DOHH2 (cell line): ENCODE measurements at regions not wholly inside any gene's neighbourhood (a gene's known extent, or its start where the extent isn't known, plus 50 kb on each side); places are given as distances from the start of the nearest gene placed in this dataset.

Experiments used
- H3F3A ChIP-seq: fragments of 200-600 bp; sonication (generic), shearing (Covaris generic); 2 replicates; pipeline ENCODE4 v1.6.0; 2016; ENCODE audit warnings: antibody characterized with exemption, mild to moderate bottlenecking; ENCODE audit not compliant: control insufficient read depth, insufficient read depth
- H3K27ac ChIP-seq: fragments of 200-600 bp; sonication (generic); 2 replicates; pipeline ENCODE4 v1.5.1; 2014; ENCODE audit warnings: low read depth, mild to moderate bottlenecking, low read length, moderate library complexity
- H3K27me3 ChIP-seq: fragments of 200-600 bp; sonication (generic); 2 replicates; pipeline ENCODE4 v1.6.1; 2014; ENCODE audit warnings: mild to moderate bottlenecking, low read length, mixed read lengths; ENCODE audit not compliant: control insufficient read depth
- H3K36me3 ChIP-seq: fragments of 200-600 bp; sonication (generic); 2 replicates; pipeline ENCODE4 v1.6.1; 2014; ENCODE audit warnings: mild to moderate bottlenecking, low read length, moderate library complexity, mixed read lengths; ENCODE audit not compliant: control insufficient read depth
- H3K4me1 ChIP-seq: fragments of 200-600 bp; sonication (generic); 2 replicates; pipeline ENCODE4 v1.6.1; 2014; ENCODE audit warnings: mild to moderate bottlenecking, low read length, mixed read lengths; ENCODE audit not compliant: control insufficient read depth
- H3K4me2 ChIP-seq: fragments of 200-600 bp; sonication (generic); 2 replicates; pipeline ENCODE4 v1.6.0; 2014; ENCODE audit warnings: mild to moderate bottlenecking, low read length, moderate library complexity
- H3K4me3 ChIP-seq: fragments of 200-600 bp; sonication (generic); 2 replicates; pipeline ENCODE4 v1.5.1; 2014; ENCODE audit warnings: mild to moderate bottlenecking, low read length, mixed read lengths
- H3K79me2 ChIP-seq: fragments of 200-600 bp; sonication (generic); 2 replicates; pipeline ENCODE4 v1.6.1; 2014; ENCODE audit warnings: mild to moderate bottlenecking, low read length, mixed read lengths; ENCODE audit not compliant: control insufficient read depth
- H3K9me2 ChIP-seq: fragments of 200-600 bp; sonication (generic); replicated peaks from 2 replicates; pipeline ENCODE4 v1.6.1; 2014; ENCODE audit warnings: mild to moderate bottlenecking, low read length, mixed read lengths; ENCODE audit not compliant: control insufficient read depth
- H3K9me3 ChIP-seq: fragments of 200-600 bp; sonication (generic); 2 replicates; pipeline ENCODE4 v1.6.1; 2014; ENCODE audit warnings: antibody characterized with exemption, low read length, mixed read lengths; ENCODE audit not compliant: control insufficient read depth, insufficient read depth
- H4K20me1 ChIP-seq: fragments of 200-600 bp; sonication (generic); 2 replicates; pipeline ENCODE4 v1.6.0; 2014; ENCODE audit warnings: low read depth, mild to moderate bottlenecking, antibody characterized with exemption, low read length, moderate library complexity; ENCODE audit not compliant: control insufficient read depth, insufficient read depth
- EZH2phosphoT487 ChIP-seq: fragments of 200-600 bp; sonication (generic); IDR thresholded peaks from 2 replicates; pipeline ENCODE4 v1.6.1; 2017; ENCODE audit warnings: borderline replicate concordance, mild to moderate bottlenecking, antibody characterized with exemption, low read length, moderate library complexity, mixed read lengths
- TF ChIP-seq, protein P1 (sequence below): fragments of 200-600 bp; sonication (generic); IDR thresholded peaks from one replicate; pipeline ENCODE4 v1.5.1; 2014; ENCODE audit warnings: antibody characterized with exemption, mild to moderate bottlenecking, low read depth, low read length; ENCODE audit not compliant: poor library complexity, severe bottlenecking

DNA sequence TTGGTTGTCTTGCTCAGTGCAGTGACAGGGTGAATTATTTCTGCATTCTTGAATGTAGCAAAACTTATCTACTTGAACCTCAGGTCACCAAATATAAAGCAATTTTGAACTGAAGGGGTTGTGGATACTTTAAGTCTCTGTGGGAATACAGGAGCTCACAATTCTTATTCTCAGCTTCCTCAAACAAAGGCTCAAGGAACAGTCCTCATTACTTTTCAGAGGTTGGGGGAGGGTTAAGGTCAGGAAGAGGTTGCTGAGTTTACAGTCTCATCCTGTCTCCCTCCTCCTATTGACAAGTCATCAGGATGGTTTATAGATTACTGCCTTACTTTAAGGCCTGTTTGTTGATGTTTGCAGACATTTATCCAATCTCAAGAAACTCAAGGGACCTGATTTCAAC, 143.6 kb upstream of the SPACA1 start:
- Histone ChIP-seq H3K4me1 (peaks cover 99% of the 10 kb centered on the region), H3K9me3 (no peaks in the 10 kb centered on the region), H3K36me3 (peaks cover 12% of the 10 kb centered on the region), H4K20me1 (no peaks in the 10 kb centered on the region), H3F3A (peaks cover 29% of the 10 kb centered on the region), H3K27ac (peak overlapping the region; percentile 96), H3K9me2 (no peaks in the 10 kb centered on the region), H3K27me3 (no peaks in the 10 kb centered on the region), H3K4me3 (peak overlapping the region; percentile 51), H3K4me2 (peak overlapping the region; percentile 68), H3K79me2 (peaks cover 17% of the 10 kb centered on the region)
- TF ChIP-seq, protein P1, sequence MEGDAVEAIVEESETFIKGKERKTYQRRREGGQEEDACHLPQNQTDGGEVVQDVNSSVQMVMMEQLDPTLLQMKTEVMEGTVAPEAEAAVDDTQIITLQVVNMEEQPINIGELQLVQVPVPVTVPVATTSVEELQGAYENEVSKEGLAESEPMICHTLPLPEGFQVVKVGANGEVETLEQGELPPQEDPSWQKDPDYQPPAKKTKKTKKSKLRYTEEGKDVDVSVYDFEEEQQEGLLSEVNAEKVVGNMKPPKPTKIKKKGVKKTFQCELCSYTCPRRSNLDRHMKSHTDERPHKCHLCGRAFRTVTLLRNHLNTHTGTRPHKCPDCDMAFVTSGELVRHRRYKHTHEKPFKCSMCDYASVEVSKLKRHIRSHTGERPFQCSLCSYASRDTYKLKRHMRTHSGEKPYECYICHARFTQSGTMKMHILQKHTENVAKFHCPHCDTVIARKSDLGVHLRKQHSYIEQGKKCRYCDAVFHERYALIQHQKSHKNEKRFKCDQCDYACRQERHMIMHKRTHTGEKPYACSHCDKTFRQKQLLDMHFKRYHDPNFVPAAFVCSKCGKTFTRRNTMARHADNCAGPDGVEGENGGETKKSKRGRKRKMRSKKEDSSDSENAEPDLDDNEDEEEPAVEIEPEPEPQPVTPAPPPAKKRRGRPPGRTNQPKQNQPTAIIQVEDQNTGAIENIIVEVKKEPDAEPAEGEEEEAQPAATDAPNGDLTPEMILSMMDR, result no peak
- no peak for TF ChIP-seq EZH2phosphoT487

- H4K20me1 ChIP-seq, result no peaks in the 10 kb centered on the region
- TF ChIP-seq, protein P1, result no peak
- no peak for TF ChIP-seq EZH2phosphoT487
- peaks cover 12% of the 10 kb centered on the region for H3K36me3 ChIP-seq
- peak overlapping the region; percentile 51 for H3K4me3 ChIP-seq
- peak overlapping the region; percentile 68 for H3K4me2 ChIP-seq
- no peaks in the 10 kb centered on the region for H3K9me2 ChIP-seq
- H3K27me3 ChIP-seq, result no peaks in the 10 kb centered on the region
- peaks cover 17% of the 10 kb centered on the region for H3K79me2 ChIP-seq
- peaks cover 22% of the 10 kb centered on the region for H3F3A ChIP-seq
- no peaks in the 10 kb centered on the region for H3K9me3 ChIP-seq
- peak overlapping the region; percentile 96 for H3K27ac ChIP-seq
- H3K4me1 ChIP-seq, result peaks cover 99% of the 10 kb centered on the region
These were observed 144.3 kb upstream of the SPACA1 start for GRCh38 chr6:87903323-87903722.

GRCh38 chr6:87902383-87902782, 145.3 kb upstream of the SPACA1 start:
- H3K27ac ChIP-seq, result peak overlapping the region; percentile 96
- H3K9me2 ChIP-seq, result no peaks in the 10 kb centered on the region
- no peak overlapping the region for H3K4me3 ChIP-seq
- peaks cover 17% of the 10 kb centered on the region for H3K79me2 ChIP-seq
- peak overlapping the region; percentile 68 for H3K4me2 ChIP-seq
- H3K27me3 ChIP-seq, result no peaks in the 10 kb centered on the region
- H3K36me3 ChIP-seq, result peaks cover 12% of the 10 kb centered on the region
- H3K4me1 ChIP-seq, result peaks cover 99% of the 10 kb centered on the region
- TF ChIP-seq, protein P1, result no peak
- TF ChIP-seq EZH2phosphoT487, result no peak
- H3K9me3 ChIP-seq, result no peaks in the 10 kb centered on the region
- peaks cover 18% of the 10 kb centered on the region for H3F3A ChIP-seq
- no peaks in the 10 kb centered on the region for H4K20me1 ChIP-seq

DNA sequence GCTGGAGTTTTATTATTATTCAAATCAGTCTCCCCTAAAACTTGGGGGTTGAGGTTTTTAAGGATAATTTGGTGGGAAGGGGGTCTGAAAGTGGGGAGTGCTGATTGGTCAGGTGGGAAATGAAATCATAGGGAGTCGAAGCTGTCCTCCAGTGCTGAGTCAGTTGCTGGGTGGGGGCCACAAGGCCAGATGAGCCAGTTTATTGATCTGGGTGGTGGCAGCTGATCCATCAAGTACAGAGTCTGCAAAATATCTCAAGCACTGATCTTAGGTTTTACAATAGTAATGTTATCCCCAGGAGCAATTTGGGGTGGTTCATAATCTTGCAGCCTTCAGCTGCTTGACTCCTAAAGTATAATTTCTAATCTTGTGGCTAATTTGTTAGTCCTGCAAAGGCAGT, 146.0 kb upstream of the SPACA1 start:
- H3K27ac ChIP-seq, result peak overlapping the region; percentile 37
- peaks cover 10% of the 10 kb centered on the region for H3K79me2 ChIP-seq
- no peak overlapping the region for H3K4me2 ChIP-seq
- no peaks in the 10 kb centered on the region for H3K9me2 ChIP-seq
- H4K20me1 ChIP-seq, result no peaks in the 10 kb centered on the region
- H3F3A ChIP-seq, result peaks cover 24% of the 10 kb centered on the region
- H3K27me3 ChIP-seq, result no peaks in the 10 kb centered on the region
- peaks cover 4% of the 10 kb centered on the region; the same call in 1 of the 2 replicates for H3K36me3 ChIP-seq
- TF ChIP-seq, protein P1, result no peak
- no peak for TF ChIP-seq EZH2phosphoT487
- H3K9me3 ChIP-seq, result no peaks in the 10 kb centered on the region
- no peak overlapping the region for H3K4me3 ChIP-seq
- peaks cover 99% of the 10 kb centered on the region for H3K4me1 ChIP-seq
